Neural crest cell (in vitro differentiated cells): ENCODE measurements at regions not wholly inside any gene's neighbourhood (a gene's known extent, or its start where the extent isn't known, plus 50 kb on each side); places are given as distances from the start of the nearest gene placed in this dataset.

Experiments used
- DNase-seq: peaks from one replicate; pipeline ENCODE4 v3.0.0; 2021; ENCODE audit warnings: low read depth, mixed read lengths, low spot score
- H3K27ac Mint-ChIP-seq: one replicate; pipeline ENCODE4 v1.8.0; 2021; ENCODE audit warnings: mild to moderate bottlenecking, mixed read lengths; ENCODE audit not compliant: unreplicated experiment
- H3K27me3 Mint-ChIP-seq: 2 replicates; pipeline ENCODE4 v1.8.0; 2021; ENCODE audit warnings: low read depth, mild to moderate bottlenecking, mixed read lengths
- H3K36me3 Mint-ChIP-seq: 2 replicates; pipeline ENCODE4 v1.8.0; 2021; ENCODE audit warnings: low read depth, mild to moderate bottlenecking, mixed read lengths
- H3K4me1 Mint-ChIP-seq: 2 replicates; pipeline ENCODE4 v1.8.0; 2021; ENCODE audit warnings: mixed read lengths
- H3K4me3 Mint-ChIP-seq: one replicate; pipeline ENCODE4 v1.8.0; 2021; ENCODE audit warnings: mild to moderate bottlenecking, mixed read lengths
- H3K9me3 Mint-ChIP-seq: 2 replicates; pipeline ENCODE4 v1.8.0; 2021; ENCODE audit warnings: mixed read lengths
- CTCF ChIP-seq: fragments of 200-600 bp; sonication (generic); conservative IDR thresholded peaks from 2 replicates; pipeline ENCODE4 v1.5.0; 2021; ENCODE audit warnings: antibody characterized with exemption, mild to moderate bottlenecking

DNA sequence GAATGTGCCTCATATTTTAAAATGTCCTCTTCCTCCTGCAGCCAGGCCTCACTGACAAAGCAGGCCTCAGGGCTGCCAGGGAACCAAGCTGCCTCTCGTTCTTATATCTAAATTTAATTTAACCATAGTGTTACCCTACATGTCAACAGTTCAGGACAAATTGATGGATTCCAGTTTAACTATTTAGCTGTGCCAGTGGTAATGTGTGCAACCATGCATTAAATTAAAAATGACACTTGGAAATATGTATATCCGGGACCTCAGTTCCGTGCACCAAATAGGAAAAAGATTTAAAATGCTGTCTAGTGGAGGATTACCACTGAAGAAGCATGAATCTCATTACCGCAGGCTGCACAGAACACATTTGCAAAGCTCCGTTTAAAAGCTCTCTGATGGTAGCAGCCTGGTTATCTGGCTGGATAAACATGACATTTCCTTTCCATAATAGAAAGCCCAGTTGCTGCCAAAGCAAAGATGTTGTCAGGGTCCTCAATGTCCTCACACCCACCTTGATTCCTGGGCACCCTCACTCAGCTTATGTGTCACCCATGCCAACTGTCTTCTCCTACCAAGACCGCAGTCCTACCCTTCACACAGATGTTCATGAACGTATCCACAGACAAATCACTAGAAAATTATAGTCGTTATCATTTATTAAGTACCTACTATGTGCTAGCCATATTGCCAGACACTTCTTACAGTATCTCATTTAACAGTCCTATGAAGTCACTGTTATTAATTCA, 73.3 kb upstream of the FRMD4A start:
- Mint-ChIP-seq H3K36me3 (no peaks in the 10 kb centered on the region), H3K9me3 (peaks cover 8% of the 10 kb centered on the region), H3K4me1 (no peaks in the 10 kb centered on the region), H3K27me3 (peaks cover 9% of the 10 kb centered on the region), H3K4me3 (no peak overlapping the region), H3K27ac (no peak overlapping the region)
- no peak for TF ChIP-seq CTCF
- no peak for DNase-seq

GRCh38 chr10:14403359-14403758, 72.6 kb upstream of the FRMD4A start:
- no peak for TF ChIP-seq CTCF
- Mint-ChIP-seq H3K36me3 (no peaks in the 10 kb centered on the region), H3K4me1 (no peaks in the 10 kb centered on the region), H3K9me3 (peaks cover 11% of the 10 kb centered on the region), H3K4me3 (no peak overlapping the region), H3K27ac (no peak overlapping the region), H3K27me3 (peaks cover 9% of the 10 kb centered on the region)
- DNase-seq = no peak

DNA sequence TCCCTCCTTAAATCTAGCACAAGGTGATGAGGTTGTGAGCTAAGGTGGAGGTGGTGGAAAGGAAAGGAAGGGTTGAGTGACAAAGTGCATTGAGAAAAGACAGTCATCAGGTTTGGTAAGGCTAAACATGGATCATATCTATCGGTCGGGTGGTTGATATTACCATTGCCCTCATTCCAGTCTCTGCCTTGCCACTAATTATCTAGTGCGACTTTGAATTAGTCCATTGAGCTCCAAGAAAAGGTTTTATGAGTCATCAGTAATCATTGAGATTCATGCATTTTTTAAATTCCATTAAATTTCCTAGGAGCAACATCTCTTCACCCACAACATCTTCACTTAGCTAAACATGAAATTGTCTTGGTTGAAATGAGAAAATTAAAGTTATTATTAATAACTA, 68.9 kb upstream of the FRMD4A start:
- no peak overlapping the region for H3K4me3 Mint-ChIP-seq
- H3K27ac Mint-ChIP-seq = no peak overlapping the region
- H3K27me3 Mint-ChIP-seq = peaks cover 9% of the 10 kb centered on the region
- no peaks in the 10 kb centered on the region for H3K36me3 Mint-ChIP-seq
- no peak for DNase-seq
- peaks cover 11% of the 10 kb centered on the region for H3K9me3 Mint-ChIP-seq
- H3K4me1 Mint-ChIP-seq = no peaks in the 10 kb centered on the region
- TF ChIP-seq CTCF = no peak

GRCh38 chr10:14397066-14397465, 66.3 kb upstream of the FRMD4A start:
- no peak for DNase-seq
- H3K27ac Mint-ChIP-seq = no peak overlapping the region
- H3K9me3 Mint-ChIP-seq = peaks cover 9% of the 10 kb centered on the region
- H3K36me3 Mint-ChIP-seq = no peaks in the 10 kb centered on the region
- H3K4me3 Mint-ChIP-seq = no peak overlapping the region
- peaks cover 9% of the 10 kb centered on the region for H3K27me3 Mint-ChIP-seq
- H3K4me1 Mint-ChIP-seq = no peaks in the 10 kb centered on the region
- TF ChIP-seq CTCF = no peak

DNA sequence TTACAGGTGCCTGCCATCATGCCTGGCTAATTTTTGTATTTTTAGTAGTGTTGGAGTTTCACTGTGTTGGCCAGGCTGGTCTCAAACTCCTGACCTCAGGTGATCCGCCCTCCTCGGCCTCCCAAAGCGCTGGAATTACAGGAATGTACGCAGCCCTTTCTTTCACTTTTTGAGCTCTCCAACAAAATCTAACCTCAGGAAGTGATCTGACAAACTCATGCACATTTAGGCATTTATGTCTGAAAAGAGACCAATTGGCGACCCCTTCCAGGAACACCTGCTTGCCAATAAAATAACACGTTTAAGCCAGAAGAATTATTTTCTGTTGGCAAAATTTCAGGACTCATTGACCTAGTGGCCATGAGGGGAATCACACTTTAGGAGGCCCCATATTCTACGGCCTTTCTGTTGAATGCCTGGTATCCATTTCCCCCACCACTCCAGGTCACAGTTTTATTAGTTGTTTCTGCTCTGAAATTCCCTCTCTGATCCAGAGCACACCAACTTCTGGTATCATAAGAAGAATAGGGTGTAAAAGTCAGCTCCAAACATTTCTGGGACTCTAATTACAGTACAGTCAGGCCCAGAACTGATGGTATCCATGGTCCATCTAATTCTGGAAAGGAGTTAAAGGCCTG, 65.8 kb upstream of the FRMD4A start:
- H3K9me3 Mint-ChIP-seq = peaks cover 9% of the 10 kb centered on the region
- H3K4me1 Mint-ChIP-seq = no peaks in the 10 kb centered on the region
- DNase-seq = no peak
- no peaks in the 10 kb centered on the region for H3K36me3 Mint-ChIP-seq
- TF ChIP-seq CTCF = peak; percentile 57
- H3K27me3 Mint-ChIP-seq = peaks cover 9% of the 10 kb centered on the region
- H3K4me3 Mint-ChIP-seq = no peak overlapping the region
- no peak overlapping the region for H3K27ac Mint-ChIP-seq
